ENCODE measurements at regions not wholly inside any gene's neighbourhood (a gene's known extent, or its start where the extent isn't known, plus 50 kb on each side); places are given as distances from the start of the nearest gene placed in this dataset.

GRCh38 chr1:90557706-90558105 lies 159.4 kb downstream of the BARHL2 start:
- H3K4me3 ChIP-seq: no peak overlapping the region
- H3K27me3 ChIP-seq: no peaks in the 10 kb centered on the region
- intact Hi-C loops (cut with DNase I; ENCODE audit: low total_unique reads): no loop called here
- no peaks in the 10 kb centered on the region for H3K4me1 ChIP-seq
- H3K9me3 ChIP-seq: no peaks in the 10 kb centered on the region
- 35 to 38% methylated on average over 4 of the region's 4 CpGs for WGBS, 2 donors
- DNase-seq: no peak
- no peak overlapping the region for H3K27ac ChIP-seq
- TF ChIP-seq POLR2A (IDR thresholded peaks at IDR 0.05) (no peak), CTCF (IDR thresholded peaks at IDR 0.05) (no peak)
- H3K36me3 ChIP-seq (ENCODE audit: low read depth, missing control alignments): no peaks in the 10 kb centered on the region

GRCh38 chr1:90550626-90551406 lies 166.3 kb downstream of the BARHL2 start:
- H3K27me3 ChIP-seq: no peaks in the 10 kb centered on the region
- no peak overlapping the region for H3K27ac ChIP-seq
- no peak for TF ChIP-seq POLR2A (IDR thresholded peaks at IDR 0.05)
- no peak for TF ChIP-seq CTCF (IDR thresholded peaks at IDR 0.05)
- intact Hi-C loops (cut with DNase I; ENCODE audit: low total_unique reads): no loop called here
- no peak for DNase-seq
- no peak overlapping the region for H3K4me3 ChIP-seq
- 78 to 81% methylated on average over 12 of the region's 12 CpGs for WGBS, 2 donors
- no peaks in the 10 kb centered on the region for H3K9me3 ChIP-seq
- no peaks in the 10 kb centered on the region for H3K4me1 ChIP-seq
- H3K36me3 ChIP-seq (ENCODE audit: low read depth, missing control alignments): no peaks in the 10 kb centered on the region

- intact Hi-C loops (cut with DNase I; ENCODE audit: low total_unique reads): no loop called here
- H3K27me3 ChIP-seq: no peaks in the 10 kb centered on the region
- no peak overlapping the region for H3K4me3 ChIP-seq
- no peak for DNase-seq
- TF ChIP-seq POLR2A (IDR thresholded peaks at IDR 0.05) (no peak), CTCF (IDR thresholded peaks at IDR 0.05) (no peak)
- no peaks in the 10 kb centered on the region for H3K4me1 ChIP-seq
- 41 to 44% methylated on average over 4 of the region's 4 CpGs for WGBS, 2 donors
- H3K9me3 ChIP-seq: no peaks in the 10 kb centered on the region
- H3K36me3 ChIP-seq (ENCODE audit: low read depth, missing control alignments): no peaks in the 10 kb centered on the region
- H3K27ac ChIP-seq: no peak overlapping the region
Observed at GRCh38 chr1:90544356-90544755, 172.7 kb downstream of the BARHL2 start.

GRCh38 chr1:90537606-90538362 lies 179.3 kb downstream of the BARHL2 start:
- Histone ChIP-seq H3K4me1 (no peaks in the 10 kb centered on the region), H3K27me3 (no peaks in the 10 kb centered on the region), H3K27ac (no peak overlapping the region), H3K36me3 (ENCODE audit: low read depth, missing control alignments) (no peaks in the 10 kb centered on the region), H3K9me3 (no peaks in the 10 kb centered on the region), H3K4me3 (no peak overlapping the region)
- no peak for DNase-seq
- intact Hi-C loops (cut with DNase I; ENCODE audit: low total_unique reads): no loop called here
- 68 to 72% methylated on average over 9 of the region's 9 CpGs for WGBS, 2 donors
- TF ChIP-seq POLR2A (IDR thresholded peaks at IDR 0.05): no peak
- TF ChIP-seq CTCF (IDR thresholded peaks at IDR 0.05): no peak
